Mucosa of stomach (tissue), 1 donor: ENCODE measurements at regions not wholly inside any gene's neighbourhood (a gene's known extent, or its start where the extent isn't known, plus 50 kb on each side); places are given as distances from the start of the nearest gene placed in this dataset.

Experiments used
- H3K27me3 ChIP-seq: one replicate; pipeline ENCODE4 v1.7.0; 2013; ENCODE audit warnings: mild to moderate bottlenecking, low read length; ENCODE audit not compliant: control insufficient read depth, insufficient read depth
- H3K36me3 ChIP-seq: one replicate; pipeline ENCODE4 v1.7.0; 2013; ENCODE audit warnings: low read length; ENCODE audit not compliant: control insufficient read depth, insufficient read depth
- H3K4me1 ChIP-seq: one replicate; pipeline ENCODE4 v1.7.0; 2013; ENCODE audit warnings: mild to moderate bottlenecking, low read length; ENCODE audit not compliant: control insufficient read depth, insufficient read depth
- H3K4me3 ChIP-seq: one replicate; pipeline ENCODE4 v1.7.0; 2013; ENCODE audit warnings: low read length
- H3K9ac ChIP-seq: one replicate; pipeline ENCODE4 v1.7.0; 2013; ENCODE audit warnings: mild to moderate bottlenecking, low read length, moderate library complexity
- H3K9me3 ChIP-seq: one replicate; pipeline ENCODE4 v1.7.0; 2013; ENCODE audit warnings: mild to moderate bottlenecking, low read length, moderate library complexity; ENCODE audit not compliant: control insufficient read depth
- donor health status: Pancreatic carcinoma.

DNA sequence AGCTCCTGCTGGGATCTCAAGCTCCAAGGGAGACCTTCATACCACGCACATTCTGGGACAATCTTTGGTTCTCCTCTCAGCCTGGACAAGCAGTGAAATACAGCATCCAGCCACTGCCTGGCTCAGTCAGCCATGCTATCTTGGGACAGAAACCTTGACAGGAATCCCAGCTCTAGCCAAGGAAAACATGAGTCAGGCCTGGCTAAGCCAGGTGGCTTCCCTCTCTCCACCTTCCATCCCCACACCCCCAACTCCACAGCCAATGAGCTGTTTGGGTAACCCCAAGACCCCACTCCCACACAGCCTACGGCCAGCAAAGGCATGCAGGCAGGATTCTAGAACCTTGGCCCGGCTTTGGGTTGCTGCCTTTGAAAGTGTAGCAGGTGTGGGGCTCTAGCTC, 64.9 kb downstream of the MCFD2 start:
- H3K9ac ChIP-seq: no peak overlapping the region
- H3K36me3 ChIP-seq: no peaks in the 10 kb centered on the region
- no peaks in the 10 kb centered on the region for H3K9me3 ChIP-seq
- H3K4me1 ChIP-seq: peaks cover 51% of the 10 kb centered on the region
- H3K27me3 ChIP-seq: no peaks in the 10 kb centered on the region
- H3K4me3 ChIP-seq: no peak overlapping the region

DNA sequence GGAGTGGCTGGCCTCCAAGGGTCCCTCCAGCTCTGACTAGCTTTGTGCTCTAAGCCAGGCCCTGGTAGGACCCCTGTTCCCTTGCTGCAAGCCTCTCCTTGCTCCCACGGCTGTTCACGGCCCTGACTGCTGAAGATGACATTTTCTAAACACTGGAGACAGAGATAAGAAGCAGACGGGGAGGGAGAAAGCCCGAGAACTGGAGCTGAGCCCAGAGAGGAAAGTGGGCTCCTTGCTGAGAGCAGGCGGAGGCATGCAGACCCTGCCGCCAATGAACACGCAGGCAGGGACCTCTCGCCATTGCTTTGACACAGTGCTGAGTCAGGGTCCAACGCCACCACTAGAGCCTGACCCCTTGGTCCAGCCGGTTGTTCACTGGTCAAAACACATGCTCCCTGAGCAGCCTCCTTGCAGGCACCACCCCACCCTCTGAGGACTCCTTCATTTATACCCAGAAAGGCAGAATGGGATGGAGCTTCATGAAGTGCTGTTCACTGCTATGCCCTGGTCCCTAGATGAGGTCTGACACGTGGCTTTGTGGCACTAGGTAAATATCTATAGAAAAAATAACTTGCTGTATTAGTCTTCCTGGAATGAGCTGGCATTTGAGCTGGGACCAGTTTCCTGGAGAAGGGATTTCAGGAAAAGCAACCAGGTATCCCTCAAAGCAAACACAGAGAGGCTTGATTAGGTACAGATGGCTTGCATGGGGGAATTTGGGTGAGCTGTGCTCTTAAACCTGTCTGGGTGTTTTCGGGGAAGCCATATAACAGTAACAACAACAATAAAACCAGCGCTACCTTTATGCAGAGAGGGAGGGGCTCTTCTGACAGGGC, 65.7 kb downstream of the MCFD2 start:
- Histone ChIP-seq H3K9ac (no peak overlapping the region), H3K36me3 (no peaks in the 10 kb centered on the region), H3K4me3 (no peak overlapping the region), H3K4me1 (peaks cover 51% of the 10 kb centered on the region), H3K9me3 (no peaks in the 10 kb centered on the region), H3K27me3 (no peaks in the 10 kb centered on the region)

DNA sequence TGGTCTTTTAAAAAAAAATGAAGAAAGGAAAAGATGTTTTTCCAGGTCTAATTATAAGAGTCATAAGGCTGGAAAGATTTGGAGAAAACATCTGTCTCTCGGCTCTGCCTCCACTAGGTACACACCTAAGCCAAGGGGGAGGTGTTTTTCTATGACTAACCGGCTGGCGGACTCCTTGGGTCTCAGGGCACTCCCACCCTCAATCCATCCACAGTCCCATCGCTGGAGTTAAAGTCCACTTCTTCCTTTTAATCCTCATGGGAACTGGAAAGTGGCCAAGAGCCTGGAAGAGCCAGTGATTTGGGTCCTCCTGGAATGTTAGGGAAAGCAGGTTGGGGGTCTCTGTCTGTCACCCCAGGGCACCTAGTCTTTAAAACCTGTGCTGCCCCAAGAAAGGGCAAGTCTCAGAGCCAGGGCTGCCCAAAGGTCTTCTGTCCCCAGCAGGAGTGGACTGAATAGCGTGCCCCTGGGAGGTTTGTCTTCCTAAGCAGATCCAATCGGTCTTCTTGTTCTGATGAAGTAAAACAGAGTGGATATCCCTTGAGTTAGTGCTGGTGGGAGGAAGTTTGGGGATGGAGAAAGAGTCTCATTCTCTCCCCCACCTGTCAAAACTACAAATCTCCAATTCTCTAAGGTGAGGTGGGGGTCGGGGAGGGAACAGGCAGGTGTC, 66.4 kb downstream of the MCFD2 start:
- no peak overlapping the region for H3K4me3 ChIP-seq
- no peak overlapping the region for H3K9ac ChIP-seq

GRCh38 chr2:46848447-46848846, 67.2 kb downstream of the MCFD2 start:
- H3K4me1 ChIP-seq: peaks cover 51% of the 10 kb centered on the region
- no peaks in the 10 kb centered on the region for H3K36me3 ChIP-seq
- H3K9ac ChIP-seq: peak overlapping the region; percentile 51
- H3K9me3 ChIP-seq: no peaks in the 10 kb centered on the region
- no peak overlapping the region for H3K4me3 ChIP-seq
- no peaks in the 10 kb centered on the region for H3K27me3 ChIP-seq

More for the DNA sequence above, 66.4 kb downstream of the MCFD2 start:
- no peaks in the 10 kb centered on the region for H3K9me3 ChIP-seq
- no peaks in the 10 kb centered on the region for H3K27me3 ChIP-seq
- peaks cover 51% of the 10 kb centered on the region for H3K4me1 ChIP-seq
- H3K36me3 ChIP-seq: no peaks in the 10 kb centered on the region

DNA sequence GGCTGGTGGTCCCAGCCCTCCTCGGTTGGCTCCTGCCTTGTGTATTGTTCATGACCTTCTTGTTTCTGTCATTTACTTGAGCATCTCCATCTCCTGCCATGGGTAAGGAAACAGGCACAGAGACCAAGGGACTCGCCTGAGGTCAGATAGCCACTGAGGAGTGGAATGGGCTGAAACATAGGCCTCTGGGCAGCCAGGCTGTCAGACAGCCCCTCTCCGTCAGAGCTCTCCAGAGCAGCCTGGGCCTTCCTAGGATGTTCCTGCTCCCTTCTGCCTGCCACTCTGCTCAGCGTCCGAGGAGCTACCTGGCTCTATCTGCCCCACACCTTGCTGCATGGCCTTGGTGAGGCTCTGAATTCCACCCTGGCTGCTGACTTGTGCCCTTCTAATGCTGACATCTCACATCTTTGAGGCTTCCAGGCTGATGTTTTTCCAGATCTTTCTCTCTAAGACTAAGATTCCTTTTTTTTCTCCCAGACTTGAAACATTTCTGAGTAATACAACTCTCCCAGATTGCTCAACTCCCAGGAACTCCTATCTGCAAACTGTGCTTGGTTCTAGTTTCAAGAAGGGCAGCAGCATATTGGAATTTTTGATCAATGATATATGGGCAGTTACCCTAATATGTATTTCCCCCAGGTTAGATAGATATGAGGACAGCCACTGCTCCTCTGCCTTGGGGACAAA, 67.7 kb downstream of the MCFD2 start:
- Histone ChIP-seq H3K27me3 (no peaks in the 10 kb centered on the region), H3K9ac (peak overlapping the region; percentile 51), H3K36me3 (no peaks in the 10 kb centered on the region), H3K9me3 (no peaks in the 10 kb centered on the region), H3K4me3 (peak overlapping the region; percentile 0), H3K4me1 (peaks cover 51% of the 10 kb centered on the region)

DNA sequence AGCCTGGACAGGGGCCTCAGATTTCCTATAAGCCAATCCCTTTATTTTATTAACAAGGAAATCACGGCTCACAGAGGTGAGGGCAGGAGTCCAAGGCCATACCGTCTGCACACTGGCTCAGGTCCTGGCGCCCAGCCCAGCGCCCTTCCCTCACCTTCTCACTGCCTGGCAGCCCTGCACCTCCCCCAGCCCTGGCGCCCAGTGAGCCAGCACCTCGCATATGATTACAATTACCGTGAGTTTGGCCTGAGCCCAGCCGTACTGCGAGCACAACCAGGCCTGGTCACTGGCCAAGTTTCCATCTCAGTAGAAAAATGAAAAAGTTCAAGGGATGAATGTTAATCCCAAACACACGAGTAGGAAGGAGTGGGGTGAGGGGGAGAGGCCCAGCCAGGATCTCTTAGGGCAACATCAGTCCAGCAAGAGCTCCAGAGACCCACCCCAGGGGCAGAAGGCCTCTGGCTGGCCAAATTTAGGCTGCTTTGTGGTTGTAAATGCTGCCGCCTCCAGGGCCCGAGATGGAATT, 68.4 kb downstream of the MCFD2 start:
- Histone ChIP-seq H3K4me3 (peak overlapping the region; percentile 0), H3K9ac (peak overlapping the region; percentile 51)

GRCh38 chr2:46846536-46846935, 69.1 kb downstream of the MCFD2 start:
- Histone ChIP-seq H3K27me3 (no peaks in the 10 kb centered on the region), H3K9me3 (no peaks in the 10 kb centered on the region), H3K36me3 (no peaks in the 10 kb centered on the region), H3K4me3 (no peak overlapping the region), H3K9ac (peak overlapping the region; percentile 9), H3K4me1 (peaks cover 51% of the 10 kb centered on the region)

More for the DNA sequence above, 68.4 kb downstream of the MCFD2 start:
- no peaks in the 10 kb centered on the region for H3K36me3 ChIP-seq
- H3K9me3 ChIP-seq: no peaks in the 10 kb centered on the region
- H3K27me3 ChIP-seq: no peaks in the 10 kb centered on the region
- peaks cover 51% of the 10 kb centered on the region for H3K4me1 ChIP-seq

DNA sequence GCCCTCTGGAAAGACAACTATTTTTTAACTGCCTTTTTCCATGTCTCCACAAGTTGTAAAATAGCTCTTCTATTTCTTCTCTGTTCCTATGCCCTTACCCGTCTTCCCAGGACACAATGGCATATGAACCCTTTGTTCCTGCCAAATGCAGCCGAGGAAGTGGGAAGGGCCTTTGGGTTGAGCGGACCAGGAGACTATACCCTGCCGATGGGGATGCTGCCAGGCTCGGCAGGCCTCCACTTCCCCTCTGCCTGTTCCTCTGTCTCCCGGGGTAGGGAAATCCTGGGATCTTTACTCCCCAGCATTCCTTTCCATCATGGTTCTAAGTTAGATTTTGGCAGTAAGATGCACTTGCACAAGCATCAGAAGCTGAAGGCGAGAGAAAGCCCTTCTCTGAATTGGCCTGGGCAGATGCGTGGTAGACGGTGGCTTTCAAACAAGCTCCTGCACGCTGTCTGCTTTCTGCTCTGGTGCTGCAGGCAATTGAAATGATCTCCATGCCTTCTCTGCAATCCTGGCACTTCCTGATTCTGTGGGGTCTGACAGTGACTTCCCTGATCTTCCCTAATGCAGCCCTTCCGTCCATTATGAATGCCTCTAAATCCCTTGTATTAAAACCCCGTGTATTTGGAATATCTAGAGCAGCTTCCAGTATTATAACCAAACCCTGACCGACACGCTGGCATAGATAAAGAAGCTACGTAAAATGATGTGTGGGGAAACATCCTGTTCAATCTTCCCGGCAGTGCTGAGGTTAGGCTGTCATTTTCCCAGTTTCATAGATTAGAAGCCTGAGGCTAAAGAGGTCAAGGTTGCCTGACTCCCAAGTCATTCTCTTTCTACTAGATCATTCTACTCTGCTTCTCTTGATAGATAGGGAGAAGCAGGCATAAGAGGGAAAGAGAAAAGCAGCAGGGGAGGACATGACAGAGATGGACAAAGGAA, 69.8 kb downstream of the MCFD2 start:
- H3K27me3 ChIP-seq: no peaks in the 10 kb centered on the region
- no peaks in the 10 kb centered on the region for H3K9me3 ChIP-seq
- H3K4me3 ChIP-seq: no peak overlapping the region
- H3K9ac ChIP-seq: no peak overlapping the region
- no peaks in the 10 kb centered on the region for H3K36me3 ChIP-seq
- peaks cover 47% of the 10 kb centered on the region for H3K4me1 ChIP-seq

DNA sequence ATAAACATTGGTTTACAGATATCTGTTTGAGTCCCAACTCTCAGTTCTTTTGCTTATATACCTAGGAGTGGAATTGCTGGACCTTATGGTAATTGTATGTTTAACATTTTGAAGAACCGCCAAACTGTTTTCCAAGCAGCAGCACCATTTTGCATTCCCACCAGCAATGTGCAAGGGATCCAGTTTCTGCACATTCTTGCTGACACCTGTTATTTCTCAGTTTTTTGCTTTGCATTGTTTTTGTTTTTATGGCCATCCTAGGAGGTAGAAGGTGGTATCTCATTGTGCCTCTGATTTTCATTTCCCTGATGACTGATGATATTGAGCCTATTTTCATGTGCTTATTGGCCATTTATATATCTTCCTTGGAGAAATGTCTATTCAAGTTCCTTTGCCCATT, 71.2 kb downstream of the MCFD2 start:
- no peaks in the 10 kb centered on the region for H3K36me3 ChIP-seq
- peaks cover 34% of the 10 kb centered on the region for H3K4me1 ChIP-seq
- H3K9ac ChIP-seq: no peak overlapping the region
- H3K4me3 ChIP-seq: no peak overlapping the region
- H3K9me3 ChIP-seq: no peaks in the 10 kb centered on the region
- no peaks in the 10 kb centered on the region for H3K27me3 ChIP-seq

DNA sequence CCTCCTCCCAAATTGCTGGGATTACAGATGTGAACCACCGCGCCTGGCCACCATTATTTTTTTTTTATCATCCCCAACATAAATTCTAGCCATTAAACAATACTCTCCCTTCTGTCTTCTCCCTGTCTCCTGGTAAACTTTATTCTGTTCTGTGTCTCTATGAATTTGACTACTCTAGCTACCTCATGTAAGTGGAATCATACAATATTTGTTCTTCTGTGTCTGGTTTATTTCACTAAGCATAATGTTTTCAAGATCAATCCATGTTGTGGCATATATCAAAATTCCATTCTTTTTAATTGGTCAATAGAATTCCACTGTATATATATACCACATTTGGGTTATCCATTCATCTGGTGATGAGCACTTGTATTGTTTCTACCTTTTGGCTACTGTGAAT, 71.6 kb downstream of the MCFD2 start:
- Histone ChIP-seq H3K9me3 (no peaks in the 10 kb centered on the region), H3K4me3 (no peak overlapping the region), H3K27me3 (no peaks in the 10 kb centered on the region), H3K36me3 (no peaks in the 10 kb centered on the region), H3K9ac (no peak overlapping the region), H3K4me1 (peaks cover 29% of the 10 kb centered on the region)

GRCh38 chr2:46843316-46843715, 72.3 kb downstream of the MCFD2 start:
- Histone ChIP-seq H3K9me3 (no peaks in the 10 kb centered on the region), H3K4me3 (no peak overlapping the region), H3K36me3 (no peaks in the 10 kb centered on the region), H3K9ac (no peak overlapping the region), H3K27me3 (no peaks in the 10 kb centered on the region), H3K4me1 (peaks cover 22% of the 10 kb centered on the region)
